ENCODE measurements at regions not wholly inside any gene's neighbourhood (a gene's known extent, or its start where the extent isn't known, plus 50 kb on each side); places are given as distances from the start of the nearest gene placed in this dataset.
A peak's percentile ranks its signal among the peaks of the same experiment; 100 is the strongest.

GRCh38 chr4:100063355-100063754, 113.3 kb upstream of the H2AZ1 start:
- Histone ChIP-seq H3F3A (ENCODE audit: insufficient read depth, low read depth) (0 out of 2 replicates have a peak, but pooled peaks cover 3% of the 10 kb centered on the region), H3K9me2 (ENCODE audit: insufficient read depth) (no peaks in the 10 kb centered on the region), H3K9me3 (ENCODE audit: insufficient read depth, low read depth) (no peaks in the 10 kb centered on the region), H3K27ac (no peak overlapping the region), H3K36me3 (ENCODE audit: low read depth) (no peaks in the 10 kb centered on the region), H3K27me3 (ENCODE audit: insufficient read depth, low read depth) (no peaks in the 10 kb centered on the region), H2AFZ (no peak overlapping the region), H4K20me1 (ENCODE audit: insufficient read depth) (no peaks in the 10 kb centered on the region), H3K4me3 (no peak overlapping the region), H3K4me1 (replicated peaks; ENCODE audit: insufficient read depth) (no peaks in the 10 kb centered on the region), H3K79me2 (ENCODE audit: low read depth) (no peaks in the 10 kb centered on the region), H3K4me2 (no peak overlapping the region)
- no peak for DNase-seq
- TF ChIP-seq, protein P1, sequence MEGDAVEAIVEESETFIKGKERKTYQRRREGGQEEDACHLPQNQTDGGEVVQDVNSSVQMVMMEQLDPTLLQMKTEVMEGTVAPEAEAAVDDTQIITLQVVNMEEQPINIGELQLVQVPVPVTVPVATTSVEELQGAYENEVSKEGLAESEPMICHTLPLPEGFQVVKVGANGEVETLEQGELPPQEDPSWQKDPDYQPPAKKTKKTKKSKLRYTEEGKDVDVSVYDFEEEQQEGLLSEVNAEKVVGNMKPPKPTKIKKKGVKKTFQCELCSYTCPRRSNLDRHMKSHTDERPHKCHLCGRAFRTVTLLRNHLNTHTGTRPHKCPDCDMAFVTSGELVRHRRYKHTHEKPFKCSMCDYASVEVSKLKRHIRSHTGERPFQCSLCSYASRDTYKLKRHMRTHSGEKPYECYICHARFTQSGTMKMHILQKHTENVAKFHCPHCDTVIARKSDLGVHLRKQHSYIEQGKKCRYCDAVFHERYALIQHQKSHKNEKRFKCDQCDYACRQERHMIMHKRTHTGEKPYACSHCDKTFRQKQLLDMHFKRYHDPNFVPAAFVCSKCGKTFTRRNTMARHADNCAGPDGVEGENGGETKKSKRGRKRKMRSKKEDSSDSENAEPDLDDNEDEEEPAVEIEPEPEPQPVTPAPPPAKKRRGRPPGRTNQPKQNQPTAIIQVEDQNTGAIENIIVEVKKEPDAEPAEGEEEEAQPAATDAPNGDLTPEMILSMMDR (conservative IDR thresholded peaks at IDR 0.05) = peak; percentile 53
- no peak for TF ChIP-seq EZH2 (IDR thresholded peaks at IDR 0.05; ENCODE audit: low read depth)
- BruUV-seq (replicated peaks) = no TSS peak
- CTCF ChIA-PET = no interaction called here
- intact Hi-C loops (cut with micrococcal nuclease; ENCODE audit: unreplicated experiment) = no loop called here
- POLR2A ChIA-PET (ENCODE audit: unreplicated experiment) = no interaction called here

GRCh38 chr4:100062921-100063320, 112.8 kb upstream of the H2AZ1 start:
- Histone ChIP-seq H3K4me2 (no peak overlapping the region), H3F3A (ENCODE audit: insufficient read depth, low read depth) (0 out of 2 replicates have a peak, but pooled peaks cover 3% of the 10 kb centered on the region), H3K9me3 (ENCODE audit: insufficient read depth, low read depth) (no peaks in the 10 kb centered on the region), H3K27me3 (ENCODE audit: insufficient read depth, low read depth) (no peaks in the 10 kb centered on the region), H2AFZ (no peak overlapping the region), H3K9me2 (ENCODE audit: insufficient read depth) (no peaks in the 10 kb centered on the region), H3K4me1 (replicated peaks; ENCODE audit: insufficient read depth) (no peaks in the 10 kb centered on the region), H3K36me3 (ENCODE audit: low read depth) (no peaks in the 10 kb centered on the region), H3K27ac (no peak overlapping the region), H3K79me2 (ENCODE audit: low read depth) (no peaks in the 10 kb centered on the region), H3K4me3 (no peak overlapping the region), H4K20me1 (ENCODE audit: insufficient read depth) (no peaks in the 10 kb centered on the region)
- ChIA-PET POLR2A (ENCODE audit: unreplicated experiment) (no interaction called here), CTCF (no interaction called here)
- BruUV-seq (replicated peaks) = no TSS peak
- intact Hi-C loops (cut with micrococcal nuclease; ENCODE audit: unreplicated experiment) = no loop called here
- TF ChIP-seq EZH2 (IDR thresholded peaks at IDR 0.05; ENCODE audit: low read depth) = no peak
- TF ChIP-seq, protein P1 (conservative IDR thresholded peaks at IDR 0.05) = no peak
- no peak for DNase-seq

- Histone ChIP-seq H3K4me1 (replicated peaks; ENCODE audit: insufficient read depth) (no peaks in the 10 kb centered on the region), H3K79me2 (ENCODE audit: low read depth) (no peaks in the 10 kb centered on the region), H3K27ac (no peak overlapping the region), H2AFZ (no peak overlapping the region), H3K4me2 (no peak overlapping the region), H3K27me3 (ENCODE audit: insufficient read depth, low read depth) (no peaks in the 10 kb centered on the region), H3F3A (ENCODE audit: insufficient read depth, low read depth) (0 out of 2 replicates have a peak, but pooled peaks cover 3% of the 10 kb centered on the region), H3K9me3 (ENCODE audit: insufficient read depth, low read depth) (no peaks in the 10 kb centered on the region), H3K36me3 (ENCODE audit: low read depth) (no peaks in the 10 kb centered on the region), H3K9me2 (ENCODE audit: insufficient read depth) (no peaks in the 10 kb centered on the region), H3K4me3 (no peak overlapping the region), H4K20me1 (ENCODE audit: insufficient read depth) (no peaks in the 10 kb centered on the region)
- intact Hi-C loops (cut with micrococcal nuclease; ENCODE audit: unreplicated experiment) = no loop called here
- no peak for DNase-seq
- ChIA-PET POLR2A (ENCODE audit: unreplicated experiment) (no interaction called here), CTCF (no interaction called here)
- TF ChIP-seq EZH2 (IDR thresholded peaks at IDR 0.05; ENCODE audit: low read depth) = no peak
- TF ChIP-seq, protein P1 (conservative IDR thresholded peaks at IDR 0.05) = no peak
- BruUV-seq (replicated peaks) = no TSS peak
These were observed 111.8 kb upstream of the H2AZ1 start for GRCh38 chr4:100061835-100062234.
